Mucosa of descending colon (tissue), 3 donors: ENCODE measurements at regions not wholly inside any gene's neighbourhood (a gene's known extent, or its start where the extent isn't known, plus 50 kb on each side); places are given as distances from the start of the nearest gene placed in this dataset.
A peak's percentile ranks its signal among the peaks of the same experiment; 100 is the strongest.

Source experiments
- ATAC-seq: fragments of 200-7000 bp; cut with Tn5 transposase; one replicate; pipeline ENCODE4 v1.9.1; 2020; ENCODE audit warnings: mild to moderate bottlenecking, moderate library complexity
- DNase-seq, 3 donors: peaks; one replicate each; pipeline ENCODE4 v3.0.0-alpha.2; 2020
- H3K36me3 ChIP-seq: fragments of 200-600 bp; one replicate; pipeline ENCODE4 v1.8.0; 2021; ENCODE audit warnings: low read depth, mild to moderate bottlenecking
- H3K4me1 ChIP-seq: fragments of 200-600 bp; one replicate; pipeline ENCODE4 v1.8.0; 2021; ENCODE audit warnings: low read depth, mild to moderate bottlenecking
- H3K4me3 ChIP-seq: fragments of 200-600 bp; one replicate; pipeline ENCODE4 v1.8.0; 2021; ENCODE audit warnings: mild to moderate bottlenecking
- H3K9me3 ChIP-seq: fragments of 200-600 bp; one replicate; pipeline ENCODE4 v1.8.0; 2021; ENCODE audit warnings: mild to moderate bottlenecking
- CTCF ChIP-seq: fragments of 200-600 bp; IDR thresholded peaks from one replicate; pipeline ENCODE4 v1.8.0; 2022; ENCODE audit warnings: antibody characterized with exemption, mild to moderate bottlenecking
- intact Hi-C, 2 donors: fragments of 100-400 bp; cut with DNase I in 1 of 2; cut with micrococcal nuclease in 1 of 2; formaldehyde crosslinking; loops; one replicate each; pipeline versions ENCODE4 v1.11.0 to v1.11.1; 2022; cut with DNase I, micrococcal nuclease
- donor health status: DM: no; HTN: no; CAD: no; lungs with moderate emphysema.
- donor health status: DM: no; HTN: no; CAD: no.
- donor health status: DM: no; HTN: yes; CAD: no.

GRCh38 chr5:162699361-162699760, 631.8 kb downstream of the GABRG2 start:
- intact Hi-C loops: no loop called here
- Histone ChIP-seq H3K4me1 (no peaks in the 10 kb centered on the region), H3K36me3 (no peaks in the 10 kb centered on the region), H3K4me3 (no peak overlapping the region), H3K9me3 (peaks cover 4% of the 10 kb centered on the region)
- ATAC-seq (no peak), DNase-seq (no peak)
- no peak for TF ChIP-seq CTCF

GRCh38 chr5:162703914-162704313, 636.3 kb downstream of the GABRG2 start:
- TF ChIP-seq CTCF: no peak
- DNase-seq (peak in 1 of 3 donors; percentile 2), ATAC-seq (no peak)
- Histone ChIP-seq H3K4me3 (no peak overlapping the region), H3K4me1 (no peaks in the 10 kb centered on the region), H3K9me3 (no peaks in the 10 kb centered on the region), H3K36me3 (no peaks in the 10 kb centered on the region)
- intact Hi-C loops: no loop called here

DNA sequence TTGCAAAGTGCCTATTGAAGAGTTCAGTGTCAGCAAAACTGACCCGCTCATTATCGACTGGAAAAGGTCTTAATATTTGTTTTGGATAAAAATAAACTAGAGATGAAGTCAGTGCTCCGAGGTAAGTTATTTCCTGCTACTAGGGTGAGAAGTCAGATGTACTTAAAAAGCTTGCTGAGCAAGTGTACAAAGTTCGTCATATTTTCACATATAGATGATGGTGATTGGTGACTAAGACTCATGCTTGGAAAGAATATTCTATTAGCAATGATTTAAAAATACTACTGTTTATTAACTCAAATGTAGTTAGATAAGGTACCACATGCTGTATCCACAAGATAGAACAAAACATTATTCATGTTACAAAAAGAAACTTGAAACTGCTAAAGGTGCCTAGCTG, 643.7 kb downstream of the GABRG2 start:
- no peak for TF ChIP-seq CTCF
- H3K4me3 ChIP-seq: no peak overlapping the region
- DNase-seq (no peak), ATAC-seq (no peak)
- H3K36me3 ChIP-seq: no peaks in the 10 kb centered on the region
- intact Hi-C loops: no loop called here
- no peaks in the 10 kb centered on the region for H3K9me3 ChIP-seq
- no peaks in the 10 kb centered on the region for H3K4me1 ChIP-seq

DNA sequence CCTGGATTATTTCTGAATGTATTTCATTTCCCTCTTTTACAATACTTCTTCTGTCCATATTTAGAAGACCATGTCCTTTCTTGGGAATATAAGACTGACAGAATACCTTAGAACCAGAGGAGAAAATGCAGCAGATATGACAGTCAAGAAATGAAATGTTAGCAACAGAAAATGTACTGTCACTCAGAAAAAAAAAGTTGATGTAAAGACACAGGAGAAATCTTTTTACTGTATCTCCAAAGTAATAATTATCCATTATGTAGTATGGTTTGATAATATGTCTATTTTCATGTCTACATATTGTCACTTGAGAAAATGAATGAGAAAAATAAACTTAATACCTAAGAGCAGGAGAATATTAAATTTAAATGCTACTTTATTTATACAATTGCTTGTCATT, 652.1 kb downstream of the GABRG2 start:
- intact Hi-C loops: no loop called here
- Histone ChIP-seq H3K36me3 (no peaks in the 10 kb centered on the region), H3K4me1 (no peaks in the 10 kb centered on the region), H3K4me3 (no peak overlapping the region), H3K9me3 (peaks cover 2% of the 10 kb centered on the region)
- ATAC-seq: no peak
- DNase-seq: no peak
- no peak for TF ChIP-seq CTCF

DNA sequence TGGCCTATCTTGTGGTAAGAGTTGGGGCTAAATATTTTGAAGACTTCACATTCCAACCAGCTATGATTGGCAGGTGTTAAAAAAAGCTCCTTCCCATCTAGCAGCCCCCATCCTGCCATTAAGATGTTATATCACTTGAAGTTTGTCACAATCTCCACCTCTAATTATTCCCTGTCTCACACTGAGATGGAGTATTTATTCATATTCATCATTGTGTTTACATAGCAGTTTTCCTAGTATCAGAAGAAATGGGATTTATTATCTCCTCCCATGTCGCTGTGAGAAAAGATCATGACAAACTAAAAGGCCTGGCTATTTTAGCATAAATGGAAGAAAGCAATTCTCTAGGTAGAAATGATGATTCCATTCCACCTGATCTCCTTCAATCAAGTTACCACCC, 653.6 kb downstream of the GABRG2 start:
- no peak for ATAC-seq
- DNase-seq: no peak
- peaks cover 2% of the 10 kb centered on the region for H3K9me3 ChIP-seq
- TF ChIP-seq CTCF: no peak
- H3K4me1 ChIP-seq: no peaks in the 10 kb centered on the region
- H3K36me3 ChIP-seq: no peaks in the 10 kb centered on the region
- H3K4me3 ChIP-seq: no peak overlapping the region
- intact Hi-C loops: no loop called here

GRCh38 chr5:162752612-162753011, 684.8 kb upstream of the CCNG1 start:
- no peaks in the 10 kb centered on the region for H3K36me3 ChIP-seq
- H3K9me3 ChIP-seq: no peaks in the 10 kb centered on the region
- TF ChIP-seq CTCF: no peak
- intact Hi-C loops: no loop called here
- H3K4me3 ChIP-seq: no peak overlapping the region
- DNase-seq (no peak), ATAC-seq (no peak)
- no peaks in the 10 kb centered on the region for H3K4me1 ChIP-seq
